GM18951 (cell line): ENCODE measurements at regions not wholly inside any gene's neighbourhood (a gene's known extent, or its start where the extent isn't known, plus 50 kb on each side); places are given as distances from the start of the nearest gene placed in this dataset.
"Not testable (repeated sequence)": the region's sequence is repeated elsewhere in the genome, so short reads cannot be mapped to it uniquely, and the experiment has no call there.

Source experiments
- POLR2A ChIP-seq: IDR thresholded peaks from 4 replicates; pipeline ENCODE4 v1.6.1; 2011; ENCODE audit warnings: mild to moderate bottlenecking; ENCODE audit not compliant: insufficient read length, insufficient read depth; ENCODE audit errors: extremely low read depth
- in situ Hi-C: fragments of 300-500 bp; cut with MboI; formaldehyde crosslinking; loops from one replicate; pipeline ENCODE4 v1.12.0; 2022; ENCODE audit warnings: low sequenced_read_pairs, mixed read lengths, inconsistent platforms; ENCODE audit not compliant: unreplicated experiment

- TF ChIP-seq POLR2A: no peak
- in situ Hi-C loops: no loop called here
Measured at GRCh38 chr3:4151859-4152258, 151.3 kb upstream of the SETMAR start.

DNA sequence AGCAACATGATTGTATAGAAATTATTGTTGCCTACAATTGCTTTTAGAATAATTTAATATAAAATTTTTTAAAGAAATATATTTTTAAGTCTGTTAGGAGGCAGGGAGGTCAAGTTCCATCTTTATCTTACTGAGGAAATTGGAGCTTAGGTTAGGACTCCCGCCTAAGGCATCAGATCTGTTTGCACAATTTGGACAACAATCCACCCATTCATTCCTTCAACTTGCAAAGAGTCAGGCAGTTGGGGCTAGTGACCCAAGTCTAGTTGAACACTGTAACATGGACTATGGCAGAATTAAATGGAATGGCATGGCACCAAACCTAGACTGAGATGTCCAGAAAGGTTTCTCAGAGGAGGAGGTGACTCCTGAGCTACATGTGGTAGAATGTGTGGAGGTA lies 149.4 kb upstream of the SETMAR start:
- in situ Hi-C loops: no loop called here
- no peak for TF ChIP-seq POLR2A

DNA sequence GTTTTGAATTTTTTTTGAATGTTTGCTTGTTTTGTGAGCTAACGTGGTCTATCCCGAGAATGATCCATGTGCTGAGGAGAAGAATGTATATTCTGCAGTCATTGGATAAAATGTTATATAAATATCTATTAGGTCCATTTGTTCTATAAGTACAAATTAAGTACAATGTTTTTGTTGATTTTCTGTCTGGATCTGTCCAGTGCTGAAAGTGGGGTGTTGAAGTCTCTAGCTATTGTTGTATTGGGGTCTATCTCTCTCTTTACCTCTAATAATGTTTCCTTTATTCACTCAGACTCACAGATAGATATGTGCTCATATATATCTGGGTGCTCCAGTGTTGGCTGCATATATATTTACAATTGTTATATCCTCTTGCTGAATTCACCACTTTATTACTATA lies 144.8 kb upstream of the SETMAR start:
- in situ Hi-C loops: no loop called here
- TF ChIP-seq POLR2A: no peak

DNA sequence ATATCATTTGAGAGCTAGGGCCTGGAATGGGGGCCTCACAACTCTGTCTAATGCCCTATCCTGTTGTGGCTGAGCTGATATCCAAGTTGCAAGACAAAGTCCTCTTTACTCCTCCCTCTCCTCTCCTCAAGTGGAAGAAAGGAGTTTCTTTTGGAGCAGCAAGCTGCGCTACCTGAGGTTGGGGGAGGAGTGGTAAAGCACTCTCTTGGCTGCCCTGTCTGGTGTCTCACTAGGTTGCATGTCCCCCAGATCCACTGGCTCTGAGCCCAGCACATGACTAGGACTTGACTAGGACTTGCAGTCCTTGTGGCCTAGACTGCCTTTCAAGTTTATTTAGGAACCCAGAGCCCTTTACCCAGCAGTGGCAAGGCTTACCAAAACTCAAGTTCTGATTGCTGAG lies 141.1 kb upstream of the SETMAR start:
- TF ChIP-seq POLR2A: no peak
- in situ Hi-C loops: no loop called here

DNA sequence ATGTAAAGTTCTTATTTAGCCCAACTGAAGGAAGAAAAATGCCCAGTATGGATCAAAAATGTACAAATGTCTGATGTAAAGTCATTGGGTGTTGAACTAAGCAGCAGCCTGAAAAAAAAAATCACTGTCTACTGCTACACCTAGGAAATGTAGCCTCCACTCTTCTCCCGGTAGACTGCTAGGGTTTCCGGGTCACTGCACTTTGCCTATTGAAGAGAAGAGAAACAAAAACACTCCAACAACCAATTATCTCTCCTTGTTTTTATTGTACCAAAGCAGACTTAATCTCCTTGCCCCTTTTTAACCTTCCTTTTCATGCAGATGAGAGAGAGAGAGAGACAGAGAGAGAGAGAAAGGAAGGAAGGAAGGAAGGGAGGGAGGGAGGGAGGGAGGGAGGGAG lies 140.2 kb upstream of the SETMAR start:
- no peak for TF ChIP-seq POLR2A
- in situ Hi-C loops: no loop called here

DNA sequence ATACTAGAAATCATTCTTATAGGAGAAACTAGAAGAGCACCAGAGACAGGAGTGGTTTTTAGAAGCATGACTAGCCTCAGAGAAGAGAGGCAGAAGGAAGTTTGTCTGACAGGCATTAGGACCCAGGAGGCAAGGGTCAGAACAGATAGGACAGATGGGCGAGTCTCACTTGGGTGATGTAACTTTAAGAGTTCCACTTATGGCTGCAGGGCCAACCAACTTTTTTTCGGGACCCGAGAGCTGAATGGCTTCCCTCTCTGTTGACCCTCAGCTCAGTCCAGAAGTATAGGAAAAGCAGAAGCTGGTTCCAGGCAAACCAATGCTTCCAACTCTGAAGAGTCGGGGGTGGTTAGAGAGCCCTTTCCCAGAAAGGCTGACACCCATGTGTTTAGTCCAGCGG lies 136.6 kb upstream of the SETMAR start:
- TF ChIP-seq POLR2A: no peak
- in situ Hi-C loops: no loop called here

GRCh38 chr3:4167230-4167629 lies 135.9 kb upstream of the SETMAR start:
- in situ Hi-C loops: not testable (repeated sequence)

DNA sequence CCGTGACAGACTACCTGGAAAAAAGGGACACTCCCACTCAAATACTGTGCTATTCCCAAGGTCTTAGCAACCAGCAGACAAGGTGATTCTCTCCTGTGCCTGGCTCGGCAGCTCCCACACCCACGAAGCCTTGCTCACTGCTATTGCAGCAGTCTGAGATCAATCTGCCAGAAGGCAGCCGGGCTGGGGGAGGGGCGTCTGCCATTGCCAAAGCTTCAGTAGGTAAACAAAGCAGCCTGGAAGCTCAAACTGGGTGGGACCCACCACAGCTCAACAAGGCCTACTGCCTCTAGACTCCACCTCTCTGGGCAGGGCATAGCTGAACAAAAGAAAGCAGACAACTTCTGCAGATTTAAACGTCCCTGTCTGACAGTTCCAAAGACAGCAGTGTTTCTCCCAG lies 128.4 kb upstream of the SETMAR start:
- TF ChIP-seq POLR2A: no peak
- in situ Hi-C loops: no loop called here

DNA sequence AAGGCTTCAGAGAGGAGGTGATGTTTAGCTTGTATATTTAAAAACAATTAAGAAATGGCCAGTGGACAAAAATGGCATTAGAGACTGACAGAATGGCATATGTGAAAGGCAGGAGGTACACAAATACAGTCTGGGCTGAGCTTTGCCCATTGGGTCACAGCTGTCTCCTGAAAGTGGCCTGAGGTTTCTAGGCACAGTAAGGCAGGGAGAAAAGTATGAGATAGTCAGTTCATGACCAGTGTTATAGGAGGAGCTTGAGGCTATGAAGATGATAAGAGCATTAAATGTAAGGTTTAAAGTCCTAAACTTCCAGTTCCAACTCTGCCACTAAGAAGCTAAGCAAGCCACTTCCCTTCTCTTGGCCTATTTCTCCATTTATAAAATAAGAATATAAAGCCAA lies 111.2 kb upstream of the SETMAR start:
- in situ Hi-C loops: no loop called here
- no peak for TF ChIP-seq POLR2A

DNA sequence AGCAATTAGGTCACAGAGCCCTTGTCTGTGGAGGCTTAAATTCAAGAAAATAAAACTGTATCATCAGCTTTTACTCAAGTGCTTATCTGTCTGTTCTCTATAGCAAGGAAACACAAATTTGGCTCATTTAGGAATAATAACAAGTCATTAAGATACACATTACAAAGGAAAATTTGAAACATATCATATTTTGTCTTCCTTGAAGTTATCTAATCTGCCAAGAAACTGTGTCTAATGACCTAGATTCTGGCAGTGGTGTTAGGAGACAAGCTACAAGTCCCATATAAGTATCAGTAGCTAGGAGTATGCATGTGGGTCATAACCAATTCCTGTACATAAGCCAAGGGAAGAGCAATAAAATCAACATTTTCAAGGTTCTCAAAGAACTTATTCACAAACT lies 108.2 kb upstream of the SETMAR start:
- TF ChIP-seq POLR2A: no peak
- in situ Hi-C loops: no loop called here

DNA sequence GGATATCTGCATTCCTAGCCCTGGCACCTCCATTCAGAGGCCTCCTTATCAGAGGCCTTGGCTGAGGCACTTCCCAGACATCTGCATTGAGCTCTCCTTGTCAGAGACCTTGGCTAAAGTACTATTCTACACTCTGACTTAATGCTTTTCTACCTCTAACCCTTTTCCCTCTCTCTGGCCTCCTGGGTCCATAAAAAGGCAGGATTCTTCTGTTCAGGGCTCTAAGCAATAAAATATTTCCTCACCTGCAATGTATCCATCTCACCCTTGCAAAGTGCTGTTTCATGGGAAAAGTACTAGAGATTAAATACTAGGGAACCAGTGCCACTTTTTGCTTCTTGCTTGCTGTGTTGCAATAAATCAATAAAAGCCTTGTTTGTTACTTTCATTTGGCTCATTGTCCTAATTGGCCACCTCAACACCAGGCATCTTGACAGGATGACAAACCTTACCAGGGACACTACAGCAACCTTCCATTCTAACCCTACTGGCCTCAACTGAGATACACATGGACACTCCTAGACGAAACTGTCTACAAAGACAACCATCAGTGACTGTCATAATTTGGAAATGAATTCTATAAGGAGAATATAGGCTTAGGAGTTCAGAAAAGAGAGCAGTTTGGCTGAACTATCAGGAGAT lies 106.5 kb upstream of the SETMAR start:
- TF ChIP-seq POLR2A: no peak
- in situ Hi-C loops: no loop called here

GRCh38 chr3:4197670-4198069 lies 105.5 kb upstream of the SETMAR start:
- in situ Hi-C loops: no loop called here
- TF ChIP-seq POLR2A: no peak

- in situ Hi-C loops: no loop called here
- TF ChIP-seq POLR2A: no peak
Measured at GRCh38 chr3:4198491-4198890, 104.7 kb upstream of the SETMAR start.

DNA sequence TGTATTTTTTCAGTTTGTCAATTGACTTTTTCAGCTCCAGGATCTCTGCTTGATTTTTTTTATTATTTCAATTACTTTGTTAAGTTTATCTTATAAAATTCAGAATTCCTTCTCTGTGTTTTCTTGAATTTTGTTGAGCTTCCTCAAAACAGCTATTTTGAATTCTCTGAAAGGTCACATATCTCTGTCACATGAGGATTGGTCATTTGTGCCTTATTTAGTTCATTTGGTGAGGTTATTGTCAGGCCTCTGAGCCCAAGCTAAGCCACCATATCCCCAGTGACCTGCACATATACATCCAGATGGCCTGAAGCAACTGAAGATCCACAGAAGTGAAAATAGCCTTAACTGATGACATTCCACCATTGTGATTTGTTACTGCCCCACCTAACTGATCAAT lies 98.4 kb upstream of the SETMAR start:
- in situ Hi-C loops: not testable (repeated sequence)

- TF ChIP-seq POLR2A: no peak
- in situ Hi-C loops: no loop called here
Measured at GRCh38 chr3:4207672-4208071, 95.5 kb upstream of the SETMAR start.
